Thymus (tissue), 11 donors: ENCODE measurements at regions not wholly inside any gene's neighbourhood (a gene's known extent, or its start where the extent isn't known, plus 50 kb on each side); places are given as distances from the start of the nearest gene placed in this dataset.

Source experiments
- DNase-seq, 9 donors: peaks; one replicate each; pipeline ENCODE4 v3.0.0-alpha.2; 2013; ENCODE audit warnings: low spot score in 9 of 9, low read depth in 6 of 9, missing footprints in 1 of 9
- H3K27ac ChIP-seq, 2 donors: one replicate each; pipeline ENCODE4 v1.5.1; 2013; ENCODE audit warnings: control low read depth in 1 of 2, low read depth in 1 of 2, low read length in 1 of 2, mild to moderate bottlenecking in 1 of 2, moderate library complexity in 1 of 2
- H3K27me3 ChIP-seq, 2 donors: one replicate each; pipeline ENCODE4 v1.5.1; 2013; ENCODE audit warnings: low read length in 1 of 2; ENCODE audit not compliant: control insufficient read depth in 2 of 2, insufficient read depth in 1 of 2
- H3K36me3 ChIP-seq, 2 donors: one replicate each; pipeline ENCODE4 v1.5.1; 2013; ENCODE audit warnings: low read length in 1 of 2, mild to moderate bottlenecking in 1 of 2, moderate library complexity in 1 of 2; ENCODE audit not compliant: control insufficient read depth in 2 of 2, insufficient read depth in 2 of 2
- H3K4me1 ChIP-seq, 2 donors: one replicate each; pipeline ENCODE4 v1.5.1; 2013; ENCODE audit warnings: low read length in 2 of 2; ENCODE audit not compliant: control insufficient read depth in 2 of 2, insufficient read depth in 2 of 2
- H3K4me3 ChIP-seq, 2 donors: one replicate each; pipeline ENCODE4 v1.5.1; 2013; ENCODE audit warnings: low read length in 2 of 2, control low read depth in 1 of 2, mild to moderate bottlenecking in 1 of 2
- H3K9me3 ChIP-seq, 2 donors: one replicate each; pipeline ENCODE4 v1.5.1; 2013; ENCODE audit warnings: low read length in 1 of 2, mild to moderate bottlenecking in 1 of 2; ENCODE audit not compliant: control insufficient read depth in 2 of 2, insufficient read depth in 1 of 2
- WGBS: extraction: QIAGEN DNeasy Blood & Tissue Kit; methylation state at CpG from one replicate; pipeline ENCODE4 v1.1.7; 2013; 5-methylcytosine and 5-hydroxymethylcytosine counted together
- donor health status: healthy.

DNA sequence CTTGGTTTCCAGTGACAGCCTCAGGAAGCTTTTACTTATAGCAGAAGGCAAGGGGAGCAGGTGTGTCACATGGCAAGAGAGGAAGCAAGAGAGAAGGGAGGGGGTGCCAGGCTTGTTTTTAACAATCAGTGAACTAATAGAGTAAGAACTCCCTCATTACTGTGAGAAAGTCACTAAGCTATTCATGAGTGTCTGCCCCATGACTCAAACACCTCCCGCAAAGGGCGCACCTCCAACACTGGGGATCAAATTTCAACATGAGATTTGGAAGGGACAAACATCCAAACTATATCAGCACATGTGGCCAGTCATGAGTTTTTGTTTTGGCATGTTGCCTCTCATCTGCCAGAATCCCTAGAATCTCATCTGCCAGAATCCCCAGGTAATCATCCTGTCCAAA, 183.5 kb upstream of the C1QTNF7 start:
- Histone ChIP-seq H3K9me3 (no peaks in the 10 kb centered on the region), H3K27ac (no peak overlapping the region), H3K27me3 (no peaks in the 10 kb centered on the region), H3K4me3 (no peak overlapping the region), H3K4me1 (no peaks in the 10 kb centered on the region), H3K36me3 (no peaks in the 10 kb centered on the region)
- no peak for DNase-seq
- 96% methylated on average over 2 of the region's 2 CpGs for WGBS

DNA sequence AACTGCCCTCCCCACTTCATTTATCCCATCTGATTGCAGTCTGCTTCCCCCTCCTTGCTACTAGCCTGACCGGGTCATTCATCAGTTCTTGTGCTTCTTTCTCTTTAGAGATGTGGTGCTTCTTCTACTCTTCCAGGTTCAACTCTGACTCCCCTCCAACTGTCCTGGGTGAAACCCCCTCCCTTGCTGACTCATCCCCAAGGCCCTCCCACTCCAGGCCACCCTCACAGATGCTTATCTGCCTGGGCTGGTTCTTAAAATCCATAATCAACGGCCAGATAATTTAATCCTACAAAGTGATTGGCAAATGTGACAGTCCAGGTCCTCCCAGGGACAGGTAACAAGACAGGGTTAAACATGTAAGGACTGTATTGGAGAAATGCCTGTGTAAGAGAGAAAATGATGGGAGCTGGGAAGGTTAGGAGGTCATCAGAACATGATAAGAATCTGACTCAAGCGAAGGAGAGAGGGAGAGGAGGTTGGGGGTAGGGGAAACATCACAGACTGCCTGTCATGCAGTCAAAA, 182.8 kb upstream of the C1QTNF7 start:
- Histone ChIP-seq H3K36me3 (no peaks in the 10 kb centered on the region), H3K4me3 (no peak overlapping the region), H3K27ac (no peak overlapping the region), H3K4me1 (no peaks in the 10 kb centered on the region), H3K9me3 (no peaks in the 10 kb centered on the region), H3K27me3 (no peaks in the 10 kb centered on the region)
- DNase-seq: no peak
- WGBS: 83% methylated on average over 3 of the region's 3 CpGs

DNA sequence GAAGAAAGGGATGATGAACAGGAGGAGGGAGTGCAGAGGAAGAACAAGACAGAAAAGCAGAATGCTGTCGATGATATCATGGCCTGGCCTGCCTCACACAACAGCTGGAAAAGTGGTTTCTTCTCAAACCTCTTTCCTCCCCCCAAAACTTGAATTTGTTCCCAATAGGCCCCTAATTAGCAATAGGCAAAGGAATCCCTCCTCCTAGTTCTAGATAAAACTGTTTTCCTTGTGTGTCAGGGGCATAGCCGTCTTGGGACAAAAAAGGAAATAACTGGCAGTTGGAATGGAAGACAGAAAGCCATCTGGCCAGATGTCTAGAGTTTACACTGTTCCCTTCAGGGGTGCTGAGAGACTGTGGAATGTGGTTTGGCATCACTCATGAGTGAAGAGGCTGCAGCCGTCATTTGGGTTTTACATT, 177.8 kb upstream of the C1QTNF7 start:
- Histone ChIP-seq H3K36me3 (no peaks in the 10 kb centered on the region), H3K27ac (no peak overlapping the region), H3K27me3 (no peaks in the 10 kb centered on the region), H3K4me1 (no peaks in the 10 kb centered on the region), H3K9me3 (no peaks in the 10 kb centered on the region), H3K4me3 (no peak overlapping the region)
- no peak for DNase-seq
- 95% methylated on average over 3 of the region's 3 CpGs for WGBS

DNA sequence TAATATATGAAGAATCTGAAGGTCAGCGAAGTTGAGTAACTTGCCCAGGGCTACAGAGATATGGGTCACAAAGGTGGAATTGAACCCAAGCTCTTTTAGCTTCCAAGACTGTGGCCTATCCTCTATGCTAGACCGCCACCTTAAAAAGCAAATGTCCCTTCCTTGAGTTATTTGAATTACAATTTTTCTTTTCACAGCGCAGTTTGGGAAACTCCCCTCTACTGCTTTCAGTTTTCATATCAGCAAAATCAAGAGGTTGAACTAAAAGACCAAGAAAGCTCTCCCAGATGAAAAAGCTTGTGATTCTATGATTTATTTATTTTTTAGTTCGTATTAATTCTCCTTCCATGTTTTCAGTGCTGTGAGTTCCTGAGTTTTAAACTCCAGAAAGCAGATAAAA, 174.5 kb upstream of the C1QTNF7 start:
- no peaks in the 10 kb centered on the region for H3K36me3 ChIP-seq
- no peak overlapping the region for H3K27ac ChIP-seq
- H3K4me3 ChIP-seq: no peak overlapping the region
- 76% methylated on average over 4 of the region's 4 CpGs for WGBS
- DNase-seq: no peak
- no peaks in the 10 kb centered on the region for H3K27me3 ChIP-seq
- no peaks in the 10 kb centered on the region for H3K9me3 ChIP-seq
- H3K4me1 ChIP-seq: no peaks in the 10 kb centered on the region

DNA sequence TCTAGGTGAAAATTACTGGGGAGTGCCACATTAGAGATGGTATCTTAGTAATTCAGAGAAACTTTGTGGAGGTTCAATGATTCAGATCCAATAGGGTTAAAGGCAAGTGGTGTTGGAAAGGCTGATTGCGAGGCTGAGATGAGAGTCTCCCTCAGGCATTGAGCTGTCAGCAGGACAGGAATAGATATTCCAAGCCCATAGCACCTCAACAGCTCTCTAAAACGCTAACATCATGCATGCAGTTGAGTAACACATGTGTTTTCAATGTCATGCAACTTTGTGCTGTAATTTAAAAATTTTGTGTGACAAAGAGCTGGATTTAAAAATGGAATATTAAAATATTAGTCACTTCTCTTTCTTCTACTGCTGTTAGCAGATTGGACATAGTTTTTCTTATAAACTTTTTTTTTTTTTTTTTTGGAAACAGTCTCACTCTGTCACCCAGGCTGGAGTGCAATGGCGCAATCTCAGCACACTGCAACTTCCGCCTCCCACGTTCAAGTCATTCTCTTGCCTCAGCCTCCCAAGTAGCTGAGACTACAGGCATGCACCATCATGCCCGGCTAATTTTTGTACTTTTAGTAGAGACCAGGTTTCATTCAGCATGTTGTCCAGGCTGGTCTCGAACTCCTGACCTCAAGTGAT, 173.5 kb upstream of the C1QTNF7 start:
- Histone ChIP-seq H3K4me3 (no peak overlapping the region), H3K27ac (no peak overlapping the region), H3K9me3 (no peaks in the 10 kb centered on the region), H3K4me1 (no peaks in the 10 kb centered on the region), H3K36me3 (no peaks in the 10 kb centered on the region), H3K27me3 (no peaks in the 10 kb centered on the region)
- no peak for DNase-seq
- WGBS: 95% methylated on average over 7 of the region's 7 CpGs

DNA sequence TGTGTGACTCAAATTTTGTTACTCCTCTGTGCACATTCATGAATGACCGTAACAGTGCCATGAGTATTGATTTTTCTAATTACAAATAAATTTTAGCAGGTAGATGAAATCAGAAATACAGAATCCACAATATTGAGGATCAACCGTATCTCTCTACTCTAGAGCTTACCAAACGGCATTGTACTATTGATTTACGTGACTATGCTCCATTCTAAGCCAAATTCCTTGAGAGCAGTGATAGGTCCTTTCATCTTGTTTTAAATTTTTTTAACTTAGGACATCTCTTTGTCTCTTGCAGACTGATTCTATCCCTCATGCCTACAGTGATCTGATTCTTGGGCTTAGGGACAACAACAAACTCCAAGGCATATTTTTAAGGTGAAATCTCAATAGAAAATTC, 172.3 kb upstream of the C1QTNF7 start:
- Histone ChIP-seq H3K9me3 (no peaks in the 10 kb centered on the region), H3K27ac (no peak overlapping the region), H3K36me3 (no peaks in the 10 kb centered on the region), H3K27me3 (no peaks in the 10 kb centered on the region), H3K4me3 (no peak overlapping the region), H3K4me1 (no peaks in the 10 kb centered on the region)
- DNase-seq: no peak
- 84% methylated on average over 4 of the region's 4 CpGs for WGBS

DNA sequence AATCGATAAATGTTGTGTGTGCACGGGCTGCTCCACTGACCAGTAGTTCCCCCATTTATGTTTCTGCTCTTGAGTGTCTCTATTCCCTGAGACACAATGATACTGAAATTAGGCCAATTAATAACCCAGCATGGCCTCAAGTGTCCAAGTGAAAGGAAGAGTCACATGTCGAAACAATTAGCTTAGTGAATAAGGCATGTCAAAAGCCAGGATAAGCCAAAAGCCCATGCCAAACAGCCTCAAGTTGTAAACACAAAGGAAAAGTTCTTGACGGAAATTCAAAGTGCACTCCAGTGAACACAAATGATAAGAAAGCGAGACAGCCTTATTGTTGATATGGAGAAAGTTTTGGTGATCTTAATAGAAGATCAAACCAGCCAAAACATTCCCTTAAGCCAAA, 167.1 kb upstream of the C1QTNF7 start:
- Histone ChIP-seq H3K9me3 (no peaks in the 10 kb centered on the region), H3K27ac (no peak overlapping the region), H3K27me3 (no peaks in the 10 kb centered on the region), H3K36me3 (no peaks in the 10 kb centered on the region), H3K4me1 (no peaks in the 10 kb centered on the region), H3K4me3 (no peak overlapping the region)
- 88% methylated on average over 5 of the region's 5 CpGs for WGBS
- no peak for DNase-seq

DNA sequence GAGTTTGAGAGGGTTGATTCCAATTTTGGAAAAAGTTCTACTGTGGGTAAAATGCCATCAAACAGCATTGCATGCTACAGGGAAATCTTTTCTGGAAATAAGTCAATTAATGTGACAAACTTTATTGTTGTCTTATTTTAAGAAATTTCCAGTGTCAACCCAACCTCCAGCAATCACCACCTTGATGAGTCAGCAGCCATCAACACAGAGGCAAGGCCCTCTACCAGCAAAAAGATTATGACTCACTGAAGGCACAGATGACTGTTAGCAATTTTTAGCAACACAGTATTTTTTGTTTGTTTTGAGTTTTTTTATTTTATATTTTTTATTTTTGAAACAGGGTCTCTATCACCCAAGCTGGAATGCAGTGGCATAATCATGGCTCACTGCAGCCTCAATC, 165.4 kb upstream of the C1QTNF7 start:
- H3K4me1 ChIP-seq: no peaks in the 10 kb centered on the region
- no peaks in the 10 kb centered on the region for H3K27me3 ChIP-seq
- DNase-seq: no peak

DNA sequence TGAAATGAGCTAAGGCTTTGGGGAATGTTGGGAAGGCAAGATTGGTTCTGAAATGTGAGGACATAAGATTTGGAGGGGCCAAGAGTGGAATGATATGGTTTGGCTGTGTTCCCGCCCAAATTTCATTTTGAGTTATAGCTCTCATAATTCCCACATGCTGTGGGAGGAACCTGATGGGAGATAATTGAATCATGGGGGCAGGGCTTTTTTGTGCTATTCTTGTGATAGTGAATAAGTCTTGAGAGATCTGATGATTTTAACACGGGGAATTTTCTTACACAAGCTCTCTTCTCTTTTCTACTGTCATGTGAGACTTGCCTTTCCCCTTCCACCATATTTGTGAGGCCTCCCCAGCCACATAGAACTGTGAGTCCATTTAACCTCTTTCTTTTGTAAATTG, 157.6 kb upstream of the C1QTNF7 start:
- Histone ChIP-seq H3K9me3 (peaks cover 0 to 6% of the 10 kb centered on the region in 2 donors), H3K36me3 (no peaks in the 10 kb centered on the region), H3K4me3 (no peak overlapping the region), H3K4me1 (no peaks in the 10 kb centered on the region), H3K27me3 (no peaks in the 10 kb centered on the region), H3K27ac (no peak overlapping the region)
- DNase-seq: no peak
- 94% methylated on average over 2 of the region's 2 CpGs for WGBS

More for the DNA sequence above, 165.4 kb upstream of the C1QTNF7 start:
- H3K36me3 ChIP-seq: no peaks in the 10 kb centered on the region
- H3K4me3 ChIP-seq: no peak overlapping the region
- no peak overlapping the region for H3K27ac ChIP-seq
- H3K9me3 ChIP-seq: no peaks in the 10 kb centered on the region
